RWPE2 (cell line): ENCODE measurements at regions not wholly inside any gene's neighbourhood (a gene's known extent, or its start where the extent isn't known, plus 50 kb on each side); places are given as distances from the start of the nearest gene placed in this dataset.

Source experiments
- ATAC-seq: fragments of 200-7000 bp; cut with Tn5 transposase; 3 replicates; pipeline ENCODE4 v1.9.1; 2021; ENCODE audit warnings: low read depth
- DNase-seq: peaks from one replicate; pipeline ENCODE4 v3.0.0-alpha.2; 2020; ENCODE audit warnings: low spot score
- H3K27ac ChIP-seq: fragments of 450-650 bp; 2 replicates; pipeline ENCODE4 v1.5.1; 2017; ENCODE audit warnings: mild to moderate bottlenecking; ENCODE audit not compliant: poor library complexity, severe bottlenecking
- H3K27me3 ChIP-seq: fragments of 250-450 bp; sonication (Bioruptor Pico); 2 replicates; pipeline ENCODE4 v1.5.1; 2021; ENCODE audit warnings: mild to moderate bottlenecking, moderate library complexity; ENCODE audit not compliant: insufficient read depth, poor library complexity, severe bottlenecking
- H3K36me3 ChIP-seq: fragments of 250-450 bp; sonication (Bioruptor Pico); 2 replicates; pipeline ENCODE4 v1.5.1; 2020; ENCODE audit warnings: low read depth, mild to moderate bottlenecking, moderate library complexity
- H3K4me1 ChIP-seq: fragments of 250-450 bp; sonication (Bioruptor Pico); 2 replicates; pipeline ENCODE4 v1.5.1; 2021; ENCODE audit warnings: mild to moderate bottlenecking, moderate library complexity; ENCODE audit not compliant: insufficient read depth, poor library complexity, severe bottlenecking
- H3K4me3 ChIP-seq: fragments of 250-450 bp; sonication (Bioruptor Pico); 2 replicates; pipeline ENCODE4 v1.5.1; 2021; ENCODE audit warnings: mild to moderate bottlenecking, moderate library complexity; ENCODE audit not compliant: severe bottlenecking
- H3K9me3 ChIP-seq: fragments of 250-450 bp; sonication (Bioruptor Pico); 2 replicates; pipeline ENCODE4 v1.5.1; 2021; ENCODE audit warnings: mild to moderate bottlenecking, moderate library complexity; ENCODE audit not compliant: severe bottlenecking
- TF ChIP-seq, protein P1 (sequence below): fragments of 450-650 bp; IDR thresholded peaks from one replicate; pipeline ENCODE4 v1.5.1; 2017; ENCODE audit warnings: mild to moderate bottlenecking, moderate library complexity; ENCODE audit not compliant: poor library complexity, severe bottlenecking

GRCh38 chr2:142270291-142270690 lies 139.5 kb upstream of the LRP1B start:
- ATAC-seq, result no peak
- Histone ChIP-seq H3K9me3 (no peaks in the 10 kb centered on the region), H3K4me3 (no peak overlapping the region)

GRCh38 chr2:142259356-142259755 lies 128.5 kb upstream of the LRP1B start:
- H3K4me1 ChIP-seq, result no peaks in the 10 kb centered on the region
- DNase-seq (no peak), ATAC-seq (no peak)
- TF ChIP-seq, protein P1, sequence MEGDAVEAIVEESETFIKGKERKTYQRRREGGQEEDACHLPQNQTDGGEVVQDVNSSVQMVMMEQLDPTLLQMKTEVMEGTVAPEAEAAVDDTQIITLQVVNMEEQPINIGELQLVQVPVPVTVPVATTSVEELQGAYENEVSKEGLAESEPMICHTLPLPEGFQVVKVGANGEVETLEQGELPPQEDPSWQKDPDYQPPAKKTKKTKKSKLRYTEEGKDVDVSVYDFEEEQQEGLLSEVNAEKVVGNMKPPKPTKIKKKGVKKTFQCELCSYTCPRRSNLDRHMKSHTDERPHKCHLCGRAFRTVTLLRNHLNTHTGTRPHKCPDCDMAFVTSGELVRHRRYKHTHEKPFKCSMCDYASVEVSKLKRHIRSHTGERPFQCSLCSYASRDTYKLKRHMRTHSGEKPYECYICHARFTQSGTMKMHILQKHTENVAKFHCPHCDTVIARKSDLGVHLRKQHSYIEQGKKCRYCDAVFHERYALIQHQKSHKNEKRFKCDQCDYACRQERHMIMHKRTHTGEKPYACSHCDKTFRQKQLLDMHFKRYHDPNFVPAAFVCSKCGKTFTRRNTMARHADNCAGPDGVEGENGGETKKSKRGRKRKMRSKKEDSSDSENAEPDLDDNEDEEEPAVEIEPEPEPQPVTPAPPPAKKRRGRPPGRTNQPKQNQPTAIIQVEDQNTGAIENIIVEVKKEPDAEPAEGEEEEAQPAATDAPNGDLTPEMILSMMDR, result no peak
- H3K27me3 ChIP-seq, result no peaks in the 10 kb centered on the region
- H3K27ac ChIP-seq, result no peak overlapping the region
- H3K36me3 ChIP-seq, result no peaks in the 10 kb centered on the region
- H3K4me3 ChIP-seq, result no peak overlapping the region
- no peaks in the 10 kb centered on the region for H3K9me3 ChIP-seq

More at GRCh38 chr2:142270291-142270690, 139.5 kb upstream of the LRP1B start:
- DNase-seq, result no peak
- no peak overlapping the region for H3K27ac ChIP-seq
- H3K4me1 ChIP-seq, result no peaks in the 10 kb centered on the region
- no peaks in the 10 kb centered on the region for H3K27me3 ChIP-seq
- TF ChIP-seq, protein P1, result no peak
- no peaks in the 10 kb centered on the region for H3K36me3 ChIP-seq

GRCh38 chr2:142254031-142254430 lies 123.2 kb upstream of the LRP1B start:
- DNase-seq (no peak), ATAC-seq (no peak)
- no peaks in the 10 kb centered on the region for H3K36me3 ChIP-seq
- no peak overlapping the region for H3K4me3 ChIP-seq
- no peak overlapping the region for H3K27ac ChIP-seq
- peaks cover 3% of the 10 kb centered on the region for H3K27me3 ChIP-seq
- TF ChIP-seq, protein P1, result no peak
- H3K4me1 ChIP-seq, result no peaks in the 10 kb centered on the region
- no peaks in the 10 kb centered on the region for H3K9me3 ChIP-seq

GRCh38 chr2:142241016-142241415 lies 110.2 kb upstream of the LRP1B start:
- TF ChIP-seq, protein P1, result no peak
- ATAC-seq, result no peak
- H3K4me1 ChIP-seq, result no peaks in the 10 kb centered on the region
- H3K4me3 ChIP-seq, result no peak overlapping the region
- no peaks in the 10 kb centered on the region for H3K36me3 ChIP-seq
- DNase-seq, result no peak
- H3K27ac ChIP-seq, result no peak overlapping the region
- no peaks in the 10 kb centered on the region for H3K9me3 ChIP-seq
- no peaks in the 10 kb centered on the region for H3K27me3 ChIP-seq

- no peak overlapping the region for H3K27ac ChIP-seq
- no peak overlapping the region for H3K4me3 ChIP-seq
- H3K9me3 ChIP-seq, result no peaks in the 10 kb centered on the region
- no peaks in the 10 kb centered on the region for H3K27me3 ChIP-seq
- TF ChIP-seq, protein P1, result no peak
- no peak for DNase-seq
- no peaks in the 10 kb centered on the region for H3K4me1 ChIP-seq
- no peaks in the 10 kb centered on the region for H3K36me3 ChIP-seq
- no peak for ATAC-seq
Observed at GRCh38 chr2:142236181-142236580, 105.4 kb upstream of the LRP1B start.
